Muscle layer of duodenum (tissue), 2 donors: ENCODE measurements at regions not wholly inside any gene's neighbourhood (a gene's known extent, or its start where the extent isn't known, plus 50 kb on each side); places are given as distances from the start of the nearest gene placed in this dataset.

Experiments
- H3K27ac ChIP-seq: one replicate; pipeline ENCODE4 v1.7.0; 2013; ENCODE audit warnings: mild to moderate bottlenecking, low read length
- H3K27me3 ChIP-seq: one replicate; pipeline ENCODE4 v1.7.0; 2013; ENCODE audit warnings: low read depth, mild to moderate bottlenecking, control low read depth, low read length
- H3K36me3 ChIP-seq, 2 donors: one replicate each; pipeline ENCODE4 v1.7.0; 2013; ENCODE audit warnings: low read length in 2 of 2, control low read depth in 1 of 2, mild to moderate bottlenecking in 1 of 2; ENCODE audit not compliant: insufficient read depth in 2 of 2, control insufficient read depth in 1 of 2
- H3K4me1 ChIP-seq, 2 donors: one replicate each; pipeline ENCODE4 v1.7.0; 2013; ENCODE audit warnings: low read length in 2 of 2, mild to moderate bottlenecking in 2 of 2, control low read depth in 1 of 2, moderate library complexity in 1 of 2; ENCODE audit not compliant: insufficient read depth in 2 of 2, control insufficient read depth in 1 of 2
- H3K4me3 ChIP-seq, 2 donors: one replicate each; pipeline ENCODE4 v1.7.0; 2013; ENCODE audit warnings: low read length in 2 of 2, low read depth in 1 of 2, mild to moderate bottlenecking in 1 of 2
- H3K9me3 ChIP-seq, 2 donors: one replicate each; pipeline ENCODE4 v1.7.0; 2013; ENCODE audit warnings: low read length in 2 of 2, control low read depth in 1 of 2, mild to moderate bottlenecking in 1 of 2; ENCODE audit not compliant: control insufficient read depth in 1 of 2
- donor health status: healthy.

GRCh38 chr7:124413029-124413428 lies 352.6 kb downstream of the GPR37 start:
- Histone ChIP-seq H3K36me3 (no peaks in the 10 kb centered on the region), H3K9me3 (no peaks in the 10 kb centered on the region), H3K27me3 (no peaks in the 10 kb centered on the region), H3K4me3 (no peak overlapping the region), H3K4me1 (no peaks in the 10 kb centered on the region), H3K27ac (no peak overlapping the region)

GRCh38 chr7:124412531-124412930 lies 353.1 kb downstream of the GPR37 start:
- no peak overlapping the region for H3K27ac ChIP-seq
- peak overlapping the region in 1 of 2 donors; percentile 25 for H3K4me3 ChIP-seq
- H3K36me3 ChIP-seq = no peaks in the 10 kb centered on the region
- H3K9me3 ChIP-seq = no peaks in the 10 kb centered on the region
- no peaks in the 10 kb centered on the region for H3K27me3 ChIP-seq
- H3K4me1 ChIP-seq = no peaks in the 10 kb centered on the region

- no peaks in the 10 kb centered on the region for H3K27me3 ChIP-seq
- no peaks in the 10 kb centered on the region for H3K4me1 ChIP-seq
- H3K4me3 ChIP-seq = peak overlapping the region in 1 of 2 donors; percentile 25
- no peaks in the 10 kb centered on the region for H3K36me3 ChIP-seq
- no peak overlapping the region for H3K27ac ChIP-seq
- no peaks in the 10 kb centered on the region for H3K9me3 ChIP-seq
Measured at GRCh38 chr7:124411796-124412195, 353.8 kb downstream of the GPR37 start.

GRCh38 chr7:124403587-124403986 lies 362.0 kb downstream of the GPR37 start:
- no peak overlapping the region for H3K4me3 ChIP-seq
- H3K27ac ChIP-seq = no peak overlapping the region

GRCh38 chr7:124403112-124403511 lies 362.5 kb downstream of the GPR37 start:
- Histone ChIP-seq H3K27me3 (no peaks in the 10 kb centered on the region), H3K9me3 (no peaks in the 10 kb centered on the region), H3K4me3 (no peak overlapping the region), H3K27ac (no peak overlapping the region), H3K4me1 (no peaks in the 10 kb centered on the region), H3K36me3 (no peaks in the 10 kb centered on the region)

More at GRCh38 chr7:124403587-124403986, 362.0 kb downstream of the GPR37 start:
- H3K9me3 ChIP-seq = no peaks in the 10 kb centered on the region
- H3K4me1 ChIP-seq = no peaks in the 10 kb centered on the region
- H3K27me3 ChIP-seq = no peaks in the 10 kb centered on the region
- H3K36me3 ChIP-seq = no peaks in the 10 kb centered on the region

GRCh38 chr7:124399941-124400340 lies 365.7 kb downstream of the GPR37 start:
- Histone ChIP-seq H3K27ac (no peak overlapping the region), H3K9me3 (no peaks in the 10 kb centered on the region), H3K36me3 (no peaks in the 10 kb centered on the region), H3K4me1 (no peaks in the 10 kb centered on the region), H3K27me3 (no peaks in the 10 kb centered on the region), H3K4me3 (no peak overlapping the region)

GRCh38 chr7:124398937-124399552 lies 366.2 kb upstream of the TMEM229A start:
- Histone ChIP-seq H3K27me3 (no peaks in the 10 kb centered on the region), H3K27ac (no peak overlapping the region), H3K4me3 (no peak overlapping the region), H3K4me1 (no peaks in the 10 kb centered on the region), H3K9me3 (no peaks in the 10 kb centered on the region), H3K36me3 (no peaks in the 10 kb centered on the region)

GRCh38 chr7:124397134-124397533 lies 364.3 kb upstream of the TMEM229A start:
- Histone ChIP-seq H3K36me3 (no peaks in the 10 kb centered on the region), H3K4me3 (no peak overlapping the region), H3K9me3 (no peaks in the 10 kb centered on the region), H3K27me3 (no peaks in the 10 kb centered on the region), H3K4me1 (no peaks in the 10 kb centered on the region), H3K27ac (no peak overlapping the region)

GRCh38 chr7:124390301-124390700 lies 357.4 kb upstream of the TMEM229A start:
- no peaks in the 10 kb centered on the region for H3K9me3 ChIP-seq
- no peaks in the 10 kb centered on the region for H3K36me3 ChIP-seq
- H3K4me3 ChIP-seq = no peak overlapping the region
- H3K4me1 ChIP-seq = no peaks in the 10 kb centered on the region
- no peak overlapping the region for H3K27ac ChIP-seq
- no peaks in the 10 kb centered on the region for H3K27me3 ChIP-seq

- Histone ChIP-seq H3K36me3 (no peaks in the 10 kb centered on the region), H3K4me1 (no peaks in the 10 kb centered on the region), H3K9me3 (no peaks in the 10 kb centered on the region), H3K4me3 (no peak overlapping the region), H3K27ac (no peak overlapping the region), H3K27me3 (no peaks in the 10 kb centered on the region)
Measured at GRCh38 chr7:124388751-124389150, 355.9 kb upstream of the TMEM229A start.

GRCh38 chr7:124387056-124387455 lies 354.2 kb upstream of the TMEM229A start:
- no peaks in the 10 kb centered on the region for H3K4me1 ChIP-seq
- peaks cover 0 to 3% of the 10 kb centered on the region in 2 donors for H3K9me3 ChIP-seq
- no peaks in the 10 kb centered on the region for H3K27me3 ChIP-seq
- H3K27ac ChIP-seq = no peak overlapping the region
- no peaks in the 10 kb centered on the region for H3K36me3 ChIP-seq
- no peak overlapping the region for H3K4me3 ChIP-seq

GRCh38 chr7:124379296-124379695 lies 346.4 kb upstream of the TMEM229A start:
- Histone ChIP-seq H3K36me3 (no peaks in the 10 kb centered on the region), H3K27ac (no peak overlapping the region), H3K27me3 (no peaks in the 10 kb centered on the region), H3K9me3 (peaks cover 0 to 3% of the 10 kb centered on the region in 2 donors), H3K4me3 (no peak overlapping the region), H3K4me1 (no peaks in the 10 kb centered on the region)
